Stimulated activated CD8-positive, alpha-beta memory T cell treated with anti-CD3 and anti-CD28 coated beads, Interleukin-7, amount 100 ng/mL, for 1 hour (primary cell): ENCODE measurements at regions not wholly inside any gene's neighbourhood (a gene's known extent, or its start where the extent isn't known, plus 50 kb on each side); places are given as distances from the start of the nearest gene placed in this dataset.

Experiments used
- DNase-seq, 2 donors: peaks; one replicate each; pipeline ENCODE4 v3.0.0-alpha.2; 2020; ENCODE audit warnings: low read depth in 2 of 2

GRCh38 chr15:69979262-69979661, 118.5 kb downstream of the TLE3 start:
- DNase-seq: no peak

- DNase-seq: no peak
Measured at GRCh38 chr15:69979783-69980182, 117.9 kb downstream of the TLE3 start.

GRCh38 chr15:69980341-69981059, 117.2 kb downstream of the TLE3 start:
- no peak for DNase-seq

GRCh38 chr15:69982037-69982436, 115.7 kb downstream of the TLE3 start:
- DNase-seq: no peak

GRCh38 chr15:69983696-69984265, 113.9 kb downstream of the TLE3 start:
- no peak for DNase-seq

GRCh38 chr15:69987492-69988489, 109.9 kb downstream of the TLE3 start:
- no peak for DNase-seq

- no peak for DNase-seq
Measured at GRCh38 chr15:69988541-69989225, 109.0 kb downstream of the TLE3 start.

GRCh38 chr15:69990566-69991421, 106.9 kb downstream of the TLE3 start:
- DNase-seq: no peak

GRCh38 chr15:69991551-69991980, 106.2 kb downstream of the TLE3 start:
- no peak for DNase-seq

- no peak for DNase-seq
Measured at GRCh38 chr15:69992348-69992747, 105.4 kb downstream of the TLE3 start.

- DNase-seq: no peak
Measured at GRCh38 chr15:69994429-69995205, 103.1 kb downstream of the TLE3 start.

GRCh38 chr15:69996321-69997160, 101.2 kb downstream of the TLE3 start:
- DNase-seq: no peak

GRCh38 chr15:69997161-69997485, 100.6 kb downstream of the TLE3 start:
- DNase-seq: no peak
